GM12891 (cell line): ENCODE measurements at regions not wholly inside any gene's neighbourhood (a gene's known extent, or its start where the extent isn't known, plus 50 kb on each side); places are given as distances from the start of the nearest gene placed in this dataset.

Experiments
- PAX5 ChIP-seq: IDR thresholded peaks from 2 replicates; pipeline ENCODE4 v1.6.1; 2011; ENCODE audit warnings: low read length, moderate library complexity, mild to moderate bottlenecking; ENCODE audit not compliant: insufficient read depth, severe bottlenecking
- POLR2A ChIP-seq: IDR thresholded peaks from 2 replicates; pipeline ENCODE4 v1.6.1; 2011; ENCODE audit warnings: low read depth, low read length, control low read depth
- POLR2AphosphoS5 ChIP-seq: IDR thresholded peaks from 2 replicates; pipeline ENCODE4 v1.6.1; 2011; ENCODE audit warnings: low read depth, low read length, control low read depth
- SPI1 ChIP-seq: IDR thresholded peaks from 2 replicates; pipeline ENCODE4 v1.6.1; 2011; ENCODE audit warnings: low read depth, low read length, control low read depth
- TAF1 ChIP-seq: IDR thresholded peaks from 2 replicates; pipeline ENCODE4 v1.6.1; 2011; ENCODE audit warnings: low read depth, low read length, control low read depth

GRCh38 chr10:44197646-44198045 is 187.3 kb downstream of the CXCL12 start:
- no peak for TF ChIP-seq SPI1
- no peak for TF ChIP-seq POLR2A
- no peak for TF ChIP-seq POLR2AphosphoS5
- TF ChIP-seq TAF1: no peak
- TF ChIP-seq PAX5: no peak
